ENCODE measurements at regions not wholly inside any gene's neighbourhood (a gene's known extent, or its start where the extent isn't known, plus 50 kb on each side); places are given as distances from the start of the nearest gene placed in this dataset.

GRCh38 chr5:25029004-25029403 lies 384.2 kb upstream of the CDH10 start:
- Histone ChIP-seq H3K36me3 (ENCODE audit: control insufficient read depth in 2 of 3, insufficient read depth in 3 of 3, low read length in 3 of 3) (no peaks in the 10 kb centered on the region), H3K27ac (ENCODE audit: low read depth in 2 of 2, low read length in 2 of 2) (no peak overlapping the region), H3K27me3 (ENCODE audit: control insufficient read depth, insufficient read depth, low read length) (no peaks in the 10 kb centered on the region), H3K4me3 (ENCODE audit: low read length in 3 of 3) (no peak overlapping the region), H3K9me3 (ENCODE audit: control insufficient read depth in 2 of 3, insufficient read depth in 1 of 3, low read length in 3 of 3) (peaks cover 0 to 3% (median 0%) of the 10 kb centered on the region in 3 donors), H3K4me1 (ENCODE audit: control insufficient read depth in 2 of 3, insufficient read depth in 2 of 3, low read depth in 1 of 3, low read length in 3 of 3) (no peaks in the 10 kb centered on the region), H3K9ac (ENCODE audit: low read length in 3 of 3) (no peak overlapping the region)
- TF ChIP-seq CTCF (IDR thresholded peaks at IDR 0.05; ENCODE audit: borderline replicate concordance, extremely low read depth, insufficient read depth), result no peak
- intact Hi-C loops (cut with DNase I), result no loop called here
- DNase-seq, result peak in 1 of 5 donors; percentile 1
- no peak for FAIRE-seq

- no peaks in the 10 kb centered on the region for H3K4me1 ChIP-seq (ENCODE audit: control insufficient read depth in 2 of 3, insufficient read depth in 2 of 3, low read depth in 1 of 3, low read length in 3 of 3)
- intact Hi-C loops (cut with DNase I), result no loop called here
- no peak for FAIRE-seq
- H3K9ac ChIP-seq (ENCODE audit: low read length in 3 of 3), result no peak overlapping the region
- no peaks in the 10 kb centered on the region for H3K36me3 ChIP-seq (ENCODE audit: control insufficient read depth in 2 of 3, insufficient read depth in 3 of 3, low read length in 3 of 3)
- no peak for DNase-seq
- H3K27me3 ChIP-seq (ENCODE audit: control insufficient read depth, insufficient read depth, low read length), result no peaks in the 10 kb centered on the region
- H3K27ac ChIP-seq (ENCODE audit: low read depth in 2 of 2, low read length in 2 of 2), result no peak overlapping the region
- no peak overlapping the region for H3K4me3 ChIP-seq (ENCODE audit: low read length in 3 of 3)
- H3K9me3 ChIP-seq (ENCODE audit: control insufficient read depth in 2 of 3, insufficient read depth in 1 of 3, low read length in 3 of 3), result peaks cover 0 to 3% (median 0%) of the 10 kb centered on the region in 3 donors
- no peak for TF ChIP-seq CTCF (IDR thresholded peaks at IDR 0.05; ENCODE audit: borderline replicate concordance, extremely low read depth, insufficient read depth)
Measured at GRCh38 chr5:25027526-25027925, 382.7 kb upstream of the CDH10 start.

- no peak for DNase-seq
Measured at GRCh38 chr5:25027061-25027460, 382.3 kb upstream of the CDH10 start.

More at GRCh38 chr5:25027061-25027460, 382.3 kb upstream of the CDH10 start:
- peaks cover 0 to 3% (median 0%) of the 10 kb centered on the region in 3 donors for H3K9me3 ChIP-seq (ENCODE audit: control insufficient read depth in 2 of 3, insufficient read depth in 1 of 3, low read length in 3 of 3)
- TF ChIP-seq CTCF (IDR thresholded peaks at IDR 0.05; ENCODE audit: borderline replicate concordance, extremely low read depth, insufficient read depth), result no peak
- no peaks in the 10 kb centered on the region for H3K36me3 ChIP-seq (ENCODE audit: control insufficient read depth in 2 of 3, insufficient read depth in 3 of 3, low read length in 3 of 3)
- H3K27ac ChIP-seq (ENCODE audit: low read depth in 2 of 2, low read length in 2 of 2), result no peak overlapping the region
- no peak for FAIRE-seq
- intact Hi-C loops (cut with DNase I), result no loop called here
- H3K9ac ChIP-seq (ENCODE audit: low read length in 3 of 3), result no peak overlapping the region
- H3K4me1 ChIP-seq (ENCODE audit: control insufficient read depth in 2 of 3, insufficient read depth in 2 of 3, low read depth in 1 of 3, low read length in 3 of 3), result no peaks in the 10 kb centered on the region
- no peaks in the 10 kb centered on the region for H3K27me3 ChIP-seq (ENCODE audit: control insufficient read depth, insufficient read depth, low read length)
- no peak overlapping the region for H3K4me3 ChIP-seq (ENCODE audit: low read length in 3 of 3)
